Ishikawa (cell line): ENCODE measurements at regions not wholly inside any gene's neighbourhood (a gene's known extent, or its start where the extent isn't known, plus 50 kb on each side); places are given as distances from the start of the nearest gene placed in this dataset.

ENCODE experiments used
- CEBPB ChIP-seq: IDR thresholded peaks from 2 replicates; pipeline ENCODE4 v1.6.1; 2012
- CREB1 ChIP-seq: IDR thresholded peaks from 2 replicates; pipeline ENCODE4 v1.6.1; 2012; ENCODE audit warnings: low read depth
- EGR1 ChIP-seq: IDR thresholded peaks from 2 replicates; pipeline ENCODE4 v1.6.1; 2012
- EP300 ChIP-seq: IDR thresholded peaks from 2 replicates; pipeline ENCODE4 v1.6.1; 2012; ENCODE audit warnings: borderline replicate concordance
- FOXM1 ChIP-seq: IDR thresholded peaks from 2 replicates; pipeline ENCODE4 v1.6.1; 2012; ENCODE audit warnings: low read depth, borderline replicate concordance
- NFIC ChIP-seq: IDR thresholded peaks from 2 replicates; pipeline ENCODE4 v1.6.1; 2012
- RAD21 ChIP-seq: IDR thresholded peaks from 2 replicates; pipeline ENCODE4 v1.6.1; 2012; ENCODE audit warnings: low read depth
- TAF1 ChIP-seq: IDR thresholded peaks from 2 replicates; pipeline ENCODE4 v1.6.1; 2012; ENCODE audit warnings: low read depth, mild to moderate bottlenecking
- TCF12 ChIP-seq: IDR thresholded peaks from 2 replicates; pipeline ENCODE4 v1.6.1; 2012; ENCODE audit warnings: low read depth
- TEAD4 ChIP-seq: IDR thresholded peaks from 2 replicates; pipeline ENCODE4 v1.6.1; 2012
- YY1 ChIP-seq: IDR thresholded peaks from 2 replicates; pipeline ENCODE4 v1.6.1; 2012; ENCODE audit warnings: low read depth
- ZBTB7A ChIP-seq: IDR thresholded peaks from 2 replicates; pipeline ENCODE4 v1.6.1; 2012; ENCODE audit warnings: low read depth
- TF ChIP-seq, protein P1 (sequence below): IDR thresholded peaks from 2 replicates; pipeline ENCODE4 v1.6.1; 2012
- TF ChIP-seq, protein P2 (sequence below): IDR thresholded peaks from 2 replicates; pipeline ENCODE4 v1.6.1; 2012; ENCODE audit warnings: low read depth, mild to moderate bottlenecking
- TF ChIP-seq, protein P3 (sequence below): IDR thresholded peaks from 2 replicates; pipeline ENCODE4 v1.6.1; 2012

DNA sequence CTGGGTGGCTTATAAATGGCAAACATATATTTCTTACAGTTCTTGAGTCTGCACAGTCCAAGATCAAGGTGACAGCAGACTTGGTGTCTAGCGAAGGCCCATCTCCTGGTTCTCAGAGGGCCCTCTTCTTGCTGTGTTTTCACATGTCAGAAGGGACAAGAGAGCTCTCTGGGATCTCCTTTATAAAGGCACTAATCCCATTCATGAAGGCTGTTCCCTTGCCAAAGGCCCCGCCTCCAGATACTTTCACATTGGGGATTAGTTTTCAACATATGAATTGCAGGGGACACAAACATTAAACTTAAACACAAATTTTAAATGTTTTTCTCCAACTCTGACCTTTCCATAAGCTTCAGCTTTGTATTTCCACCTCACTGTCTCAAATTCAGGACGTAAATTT, 1135.0 kb upstream of the TENM3 start:
- TF ChIP-seq EP300 (no peak), NFIC (no peak), TCF12 (no peak)
- TF ChIP-seq, protein P1, sequence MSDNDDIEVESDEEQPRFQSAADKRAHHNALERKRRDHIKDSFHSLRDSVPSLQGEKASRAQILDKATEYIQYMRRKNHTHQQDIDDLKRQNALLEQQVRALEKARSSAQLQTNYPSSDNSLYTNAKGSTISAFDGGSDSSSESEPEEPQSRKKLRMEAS, result no peak

DNA sequence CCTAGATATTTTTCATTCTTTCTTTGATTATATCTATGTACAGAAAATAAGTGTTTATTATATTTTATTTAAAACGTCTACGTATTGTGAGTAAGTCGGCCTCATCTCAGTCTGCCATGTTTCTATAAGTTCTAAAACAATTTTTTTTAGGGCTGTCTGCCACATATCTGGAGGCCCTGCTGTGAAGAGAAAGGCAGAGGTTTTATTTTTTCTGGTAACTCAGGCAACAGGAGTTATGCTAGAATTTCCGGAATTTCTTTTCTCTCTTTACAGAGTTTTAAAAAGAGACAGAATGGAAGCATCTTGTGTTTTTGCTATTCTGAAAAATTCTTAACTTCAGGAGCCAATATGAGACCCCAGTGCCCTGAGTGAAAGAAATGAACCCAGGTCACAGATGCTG, 1124.0 kb upstream of the TENM3 start:
- TF ChIP-seq TEAD4 (no peak), FOXM1 (no peak), ZBTB7A (no peak), TCF12 (no peak), EGR1 (no peak), CREB1 (no peak), NFIC (no peak), CEBPB (no peak), EP300 (no peak), RAD21 (no peak), TAF1 (no peak), YY1 (no peak)
- TF ChIP-seq, protein P2, sequence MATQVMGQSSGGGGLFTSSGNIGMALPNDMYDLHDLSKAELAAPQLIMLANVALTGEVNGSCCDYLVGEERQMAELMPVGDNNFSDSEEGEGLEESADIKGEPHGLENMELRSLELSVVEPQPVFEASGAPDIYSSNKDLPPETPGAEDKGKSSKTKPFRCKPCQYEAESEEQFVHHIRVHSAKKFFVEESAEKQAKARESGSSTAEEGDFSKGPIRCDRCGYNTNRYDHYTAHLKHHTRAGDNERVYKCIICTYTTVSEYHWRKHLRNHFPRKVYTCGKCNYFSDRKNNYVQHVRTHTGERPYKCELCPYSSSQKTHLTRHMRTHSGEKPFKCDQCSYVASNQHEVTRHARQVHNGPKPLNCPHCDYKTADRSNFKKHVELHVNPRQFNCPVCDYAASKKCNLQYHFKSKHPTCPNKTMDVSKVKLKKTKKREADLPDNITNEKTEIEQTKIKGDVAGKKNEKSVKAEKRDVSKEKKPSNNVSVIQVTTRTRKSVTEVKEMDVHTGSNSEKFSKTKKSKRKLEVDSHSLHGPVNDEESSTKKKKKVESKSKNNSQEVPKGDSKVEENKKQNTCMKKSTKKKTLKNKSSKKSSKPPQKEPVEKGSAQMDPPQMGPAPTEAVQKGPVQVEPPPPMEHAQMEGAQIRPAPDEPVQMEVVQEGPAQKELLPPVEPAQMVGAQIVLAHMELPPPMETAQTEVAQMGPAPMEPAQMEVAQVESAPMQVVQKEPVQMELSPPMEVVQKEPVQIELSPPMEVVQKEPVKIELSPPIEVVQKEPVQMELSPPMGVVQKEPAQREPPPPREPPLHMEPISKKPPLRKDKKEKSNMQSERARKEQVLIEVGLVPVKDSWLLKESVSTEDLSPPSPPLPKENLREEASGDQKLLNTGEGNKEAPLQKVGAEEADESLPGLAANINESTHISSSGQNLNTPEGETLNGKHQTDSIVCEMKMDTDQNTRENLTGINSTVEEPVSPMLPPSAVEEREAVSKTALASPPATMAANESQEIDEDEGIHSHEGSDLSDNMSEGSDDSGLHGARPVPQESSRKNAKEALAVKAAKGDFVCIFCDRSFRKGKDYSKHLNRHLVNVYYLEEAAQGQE, result no peak
- TF ChIP-seq, protein P3, sequence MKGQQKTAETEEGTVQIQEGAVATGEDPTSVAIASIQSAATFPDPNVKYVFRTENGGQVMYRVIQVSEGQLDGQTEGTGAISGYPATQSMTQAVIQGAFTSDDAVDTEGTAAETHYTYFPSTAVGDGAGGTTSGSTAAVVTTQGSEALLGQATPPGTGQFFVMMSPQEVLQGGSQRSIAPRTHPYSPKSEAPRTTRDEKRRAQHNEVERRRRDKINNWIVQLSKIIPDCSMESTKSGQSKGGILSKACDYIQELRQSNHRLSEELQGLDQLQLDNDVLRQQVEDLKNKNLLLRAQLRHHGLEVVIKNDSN, result no peak
- TF ChIP-seq, protein P1, result no peak

DNA sequence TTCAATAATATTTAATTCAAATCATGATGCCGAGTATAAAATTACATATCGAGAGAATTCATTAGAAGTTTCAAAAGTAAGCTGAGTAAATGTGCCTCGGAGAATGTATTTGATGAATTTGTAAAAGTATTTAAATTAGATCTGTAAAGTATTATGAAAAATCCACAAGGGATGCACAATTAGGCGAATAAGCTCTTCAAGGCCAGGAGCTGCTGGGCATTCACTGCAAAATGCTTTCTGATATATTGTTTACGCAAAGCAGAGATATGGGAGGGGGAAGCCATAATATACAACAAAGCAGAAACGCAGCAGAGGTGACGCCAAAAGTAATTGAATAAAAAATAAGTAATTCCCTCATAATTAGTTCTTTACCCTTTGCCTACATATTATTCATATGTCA, 1121.5 kb upstream of the TENM3 start:
- no peak for TF ChIP-seq NFIC
- TF ChIP-seq TAF1, result no peak
- no peak for TF ChIP-seq FOXM1
- TF ChIP-seq, protein P2, result no peak
- no peak for TF ChIP-seq RAD21
- TF ChIP-seq, protein P3, result no peak
- no peak for TF ChIP-seq TEAD4
- TF ChIP-seq EGR1, result no peak
- no peak for TF ChIP-seq CREB1
- no peak for TF ChIP-seq YY1
- TF ChIP-seq ZBTB7A, result no peak
- TF ChIP-seq, protein P1, result no peak
- TF ChIP-seq CEBPB, result no peak
- no peak for TF ChIP-seq TCF12
- TF ChIP-seq EP300, result no peak

DNA sequence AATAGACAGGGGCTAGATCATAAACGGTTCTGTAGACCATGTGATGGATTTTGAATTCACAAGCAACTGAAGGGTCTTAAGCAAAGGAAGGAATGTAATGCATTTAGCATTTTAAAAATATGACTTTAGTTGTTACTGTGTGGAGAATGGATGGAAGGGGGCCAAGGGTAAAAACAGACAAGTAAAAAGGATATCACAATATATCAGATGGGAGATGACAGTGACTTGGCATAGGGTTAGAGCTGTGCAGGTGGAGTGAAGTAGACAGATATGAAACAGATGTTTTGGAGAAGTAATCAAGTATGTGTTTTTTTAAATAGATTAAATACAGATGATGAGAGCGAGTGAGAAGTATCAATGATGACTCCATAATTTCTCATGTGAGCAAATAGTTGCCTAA, 1116.0 kb upstream of the TENM3 start:
- TF ChIP-seq EGR1 (no peak), YY1 (no peak), FOXM1 (no peak), RAD21 (no peak), NFIC (no peak), TCF12 (no peak), TAF1 (no peak), CREB1 (no peak), ZBTB7A (no peak), EP300 (no peak), CEBPB (no peak), TEAD4 (no peak)
- TF ChIP-seq, protein P1, result no peak
- TF ChIP-seq, protein P3, result no peak
- TF ChIP-seq, protein P2, result no peak
